PC-9 (cell line): ENCODE measurements at regions not wholly inside any gene's neighbourhood (a gene's known extent, or its start where the extent isn't known, plus 50 kb on each side); places are given as distances from the start of the nearest gene placed in this dataset.

Experiments used
- BruUV-seq: library from RNA; stranded (reverse); fragments of 400-500 nt; replicated peaks from 2 replicates; lab custom pipeline; 2021; lab: Mats Ljungman, UMichigan
- CTCF ChIA-PET: fragments of 300-600 bp; sonication (Branson Sonifier 250); formaldehyde crosslinking; loops from one replicate; lab custom pipeline; 2022; ENCODE audit warnings: antibody characterized with exemption; lab: Charles Lee
- POLR2A ChIA-PET: fragments of 300-600 bp; sonication (Branson Sonifier 250); formaldehyde crosslinking; loops from one replicate; lab custom pipeline; 2022; ENCODE audit warnings: antibody characterized with exemption; ENCODE audit not compliant: unreplicated experiment; lab: Charles Lee
- DNase-seq, 2 experiments: peaks; one replicate each; pipeline versions ENCODE4 v3.0.0 to v3.0.0-alpha.2; 2015 to 2022; ENCODE audit warnings: mixed read lengths in 1 of 2
- H2AFZ ChIP-seq: fragments of 200-600 bp; sonication (generic); 2 replicates; pipeline ENCODE4 v1.8.1; 2017; ENCODE audit warnings: antibody characterized with exemption
- H3F3A ChIP-seq: fragments of 200-600 bp; sonication (generic); 2 replicates; pipeline ENCODE4 v1.8.1; 2017; ENCODE audit warnings: antibody characterized with exemption, mild to moderate bottlenecking, low read depth; ENCODE audit not compliant: insufficient read depth
- H3K27ac ChIP-seq: fragments of 200-600 bp; sonication (generic); 2 replicates; pipeline ENCODE4 v1.6.1; 2016; ENCODE audit warnings: mixed run types
- H3K27me3 ChIP-seq: fragments of 200-600 bp; sonication (generic); 2 replicates; pipeline ENCODE4 v1.6.1; 2016; ENCODE audit warnings: low read depth, mixed run types; ENCODE audit not compliant: insufficient read depth
- H3K36me3 ChIP-seq: fragments of 200-600 bp; sonication (generic); 2 replicates; pipeline ENCODE4 v1.6.1; 2016; ENCODE audit warnings: low read depth, mixed run types
- H3K4me1 ChIP-seq: fragments of 200-600 bp; sonication (generic); replicated peaks from 2 replicates; pipeline ENCODE4 v1.6.1; 2016; ENCODE audit warnings: mixed run types; ENCODE audit not compliant: insufficient read depth
- H3K4me2 ChIP-seq: fragments of 200-600 bp; sonication (generic); 2 replicates; pipeline ENCODE4 v1.6.1; 2017; ENCODE audit warnings: mixed run types
- H3K4me3 ChIP-seq: fragments of 200-600 bp; sonication (generic); 2 replicates; pipeline ENCODE4 v1.6.1; 2016; ENCODE audit warnings: mixed run types
- H3K79me2 ChIP-seq: fragments of 200-600 bp; sonication (generic); 2 replicates; pipeline ENCODE4 v1.6.1; 2017; ENCODE audit warnings: low read depth, mixed run types
- H3K9me2 ChIP-seq: fragments of 200-600 bp; sonication (generic); 2 replicates; pipeline ENCODE4 v1.8.1; 2017; ENCODE audit warnings: mild to moderate bottlenecking; ENCODE audit not compliant: insufficient read depth
- H3K9me3 ChIP-seq: fragments of 200-600 bp; sonication (generic); 2 replicates; pipeline ENCODE4 v1.8.1; 2016; ENCODE audit warnings: low read depth; ENCODE audit not compliant: insufficient read depth
- H4K20me1 ChIP-seq: fragments of 200-600 bp; sonication (generic); 2 replicates; pipeline ENCODE4 v1.8.1; 2017; ENCODE audit not compliant: insufficient read depth
- EZH2 ChIP-seq: fragments of 200-600 bp; sonication (generic); IDR thresholded peaks from 2 replicates; pipeline ENCODE4 v1.8.0; 2017; ENCODE audit warnings: antibody characterized with exemption, low read depth
- intact Hi-C: fragments of 100-400 bp; cut with micrococcal nuclease; formaldehyde crosslinking; loops from one replicate; pipeline ENCODE4 v1.10.0; 2022; ENCODE audit not compliant: unreplicated experiment
- TF ChIP-seq, protein P1 (sequence below): fragments of 200-600 bp; sonication (generic); conservative IDR thresholded peaks from 2 replicates; pipeline ENCODE4 v1.6.1; 2017; ENCODE audit warnings: mixed run types, antibody characterized with exemption, mild to moderate bottlenecking, moderate library complexity

- no peaks in the 10 kb centered on the region for H3K4me1 ChIP-seq
- intact Hi-C loops = no loop called here
- H3K9me2 ChIP-seq = no peaks in the 10 kb centered on the region
- no peak overlapping the region for H3K4me3 ChIP-seq
- H3K9me3 ChIP-seq = no peaks in the 10 kb centered on the region
- no peaks in the 10 kb centered on the region for H3F3A ChIP-seq
- H4K20me1 ChIP-seq = no peaks in the 10 kb centered on the region
- H3K27ac ChIP-seq = no peak overlapping the region
- no peak for TF ChIP-seq EZH2
- TF ChIP-seq, protein P1, sequence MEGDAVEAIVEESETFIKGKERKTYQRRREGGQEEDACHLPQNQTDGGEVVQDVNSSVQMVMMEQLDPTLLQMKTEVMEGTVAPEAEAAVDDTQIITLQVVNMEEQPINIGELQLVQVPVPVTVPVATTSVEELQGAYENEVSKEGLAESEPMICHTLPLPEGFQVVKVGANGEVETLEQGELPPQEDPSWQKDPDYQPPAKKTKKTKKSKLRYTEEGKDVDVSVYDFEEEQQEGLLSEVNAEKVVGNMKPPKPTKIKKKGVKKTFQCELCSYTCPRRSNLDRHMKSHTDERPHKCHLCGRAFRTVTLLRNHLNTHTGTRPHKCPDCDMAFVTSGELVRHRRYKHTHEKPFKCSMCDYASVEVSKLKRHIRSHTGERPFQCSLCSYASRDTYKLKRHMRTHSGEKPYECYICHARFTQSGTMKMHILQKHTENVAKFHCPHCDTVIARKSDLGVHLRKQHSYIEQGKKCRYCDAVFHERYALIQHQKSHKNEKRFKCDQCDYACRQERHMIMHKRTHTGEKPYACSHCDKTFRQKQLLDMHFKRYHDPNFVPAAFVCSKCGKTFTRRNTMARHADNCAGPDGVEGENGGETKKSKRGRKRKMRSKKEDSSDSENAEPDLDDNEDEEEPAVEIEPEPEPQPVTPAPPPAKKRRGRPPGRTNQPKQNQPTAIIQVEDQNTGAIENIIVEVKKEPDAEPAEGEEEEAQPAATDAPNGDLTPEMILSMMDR = no peak
- CTCF ChIA-PET = no interaction called here
- POLR2A ChIA-PET = no interaction called here
- no peak overlapping the region for H2AFZ ChIP-seq
- DNase-seq = no peak
- no peaks in the 10 kb centered on the region for H3K27me3 ChIP-seq
- no TSS peak for BruUV-seq
- H3K79me2 ChIP-seq = no peaks in the 10 kb centered on the region
- no peak overlapping the region for H3K4me2 ChIP-seq
- no peaks in the 10 kb centered on the region for H3K36me3 ChIP-seq
Measured at GRCh38 chr11:95335989-95336388, 105.0 kb upstream of the SESN3 start.

DNA sequence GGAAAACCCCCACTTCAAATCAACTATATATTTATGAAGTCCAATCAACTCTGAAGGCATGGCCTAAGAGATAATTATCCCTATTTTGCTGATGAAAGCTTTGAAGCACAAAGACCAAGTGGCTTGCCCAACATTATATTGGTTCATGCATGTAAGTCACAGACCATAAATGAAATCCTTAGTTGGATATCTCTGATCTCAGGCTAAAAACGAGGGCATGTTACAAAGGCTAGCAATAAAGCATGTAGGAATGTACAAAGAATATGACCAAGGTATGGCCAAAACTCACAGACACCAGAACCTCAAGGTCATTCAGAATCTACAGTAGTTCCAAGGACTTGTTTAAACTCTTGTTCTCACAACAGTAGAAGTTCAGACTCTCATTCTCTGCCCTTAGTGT lies 100.2 kb upstream of the SESN3 start:
- POLR2A ChIA-PET = no interaction called here
- intact Hi-C loops = no loop called here
- TF ChIP-seq EZH2 = no peak
- TF ChIP-seq, protein P1 = no peak

DNA sequence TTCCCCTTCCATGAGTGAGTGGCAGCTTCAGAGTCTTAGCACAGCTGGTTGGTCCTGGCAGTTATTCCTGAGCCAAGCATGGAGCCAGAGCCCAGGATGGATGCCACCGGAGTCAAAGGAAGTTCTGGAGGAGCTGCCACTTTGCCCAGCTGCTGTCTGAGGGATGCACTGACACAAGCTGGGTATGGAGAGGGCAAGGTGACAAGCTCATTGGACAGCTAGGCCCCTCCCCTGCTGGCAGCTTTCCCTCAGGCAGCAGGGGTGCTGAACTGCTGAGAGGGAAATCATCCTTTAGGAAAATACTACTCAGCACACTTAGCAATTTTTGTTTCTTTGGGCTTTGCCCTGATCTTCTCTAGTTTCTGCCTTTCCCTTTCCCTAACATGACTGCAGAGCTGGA lies 99.3 kb upstream of the SESN3 start:
- Histone ChIP-seq H3K27me3 (0 out of 2 replicates have a peak, but pooled peaks cover 9% of the 10 kb centered on the region), H3K79me2 (no peaks in the 10 kb centered on the region), H3K4me1 (no peaks in the 10 kb centered on the region), H3K9me2 (no peaks in the 10 kb centered on the region), H3K27ac (no peak overlapping the region), H3K4me2 (no peak overlapping the region), H3K36me3 (no peaks in the 10 kb centered on the region), H3K4me3 (no peak overlapping the region), H3K9me3 (no peaks in the 10 kb centered on the region), H2AFZ (no peak overlapping the region), H4K20me1 (no peaks in the 10 kb centered on the region), H3F3A (no peaks in the 10 kb centered on the region)
- DNase-seq = no peak
- BruUV-seq = no TSS peak
- ChIA-PET POLR2A (no interaction called here), CTCF (no interaction called here)
- intact Hi-C loops = no loop called here
- TF ChIP-seq EZH2 = no peak

More for the DNA sequence above, 100.2 kb upstream of the SESN3 start:
- Histone ChIP-seq H3K4me1 (no peaks in the 10 kb centered on the region), H3K4me2 (no peak overlapping the region), H3K9me2 (no peaks in the 10 kb centered on the region), H2AFZ (no peak overlapping the region), H3K4me3 (no peak overlapping the region), H3K27ac (no peak overlapping the region), H4K20me1 (no peaks in the 10 kb centered on the region), H3K79me2 (no peaks in the 10 kb centered on the region), H3K27me3 (0 out of 2 replicates have a peak, but pooled peaks cover 9% of the 10 kb centered on the region), H3K36me3 (no peaks in the 10 kb centered on the region), H3F3A (no peaks in the 10 kb centered on the region), H3K9me3 (no peaks in the 10 kb centered on the region)
- CTCF ChIA-PET = no interaction called here
- no TSS peak for BruUV-seq
- DNase-seq = no peak

DNA sequence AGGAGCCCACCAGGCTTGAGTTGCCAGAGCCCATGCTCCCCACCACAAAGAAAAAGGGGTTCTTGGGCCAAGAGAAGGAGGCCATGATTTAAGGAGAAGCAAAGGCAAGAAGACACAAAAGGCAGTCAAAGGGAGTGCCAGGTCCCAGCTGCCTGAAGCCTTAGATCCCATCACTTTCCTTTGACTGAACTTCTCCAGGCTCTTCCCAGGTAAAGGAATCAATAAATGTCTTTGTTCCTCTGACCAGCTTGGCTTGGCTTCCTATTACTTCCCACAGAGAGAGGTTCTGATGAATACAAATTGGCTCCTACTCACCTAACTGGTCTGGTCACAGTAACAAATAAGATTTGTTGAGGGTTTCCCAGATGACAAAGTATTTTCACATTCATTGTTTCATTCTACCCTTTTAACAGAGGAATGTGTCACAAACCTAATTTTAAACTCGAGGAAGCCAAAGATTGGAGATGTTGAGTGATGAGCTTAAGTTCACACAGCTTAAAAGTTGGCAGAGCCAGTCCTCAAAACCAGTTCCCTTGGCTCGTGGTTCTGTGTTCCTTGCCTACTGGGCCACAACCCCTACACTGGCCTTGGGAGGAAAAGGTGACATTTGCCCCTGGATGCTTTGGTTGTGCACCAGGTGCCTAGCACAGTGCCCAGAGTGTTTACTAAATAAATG lies 96.4 kb upstream of the SESN3 start:
- Histone ChIP-seq H2AFZ (no peak overlapping the region), H3F3A (no peaks in the 10 kb centered on the region), H3K4me1 (no peaks in the 10 kb centered on the region), H3K36me3 (no peaks in the 10 kb centered on the region), H3K4me2 (no peak overlapping the region), H3K27me3 (0 out of 2 replicates have a peak, but pooled peaks cover 9% of the 10 kb centered on the region), H3K4me3 (no peak overlapping the region), H4K20me1 (no peaks in the 10 kb centered on the region), H3K27ac (no peak overlapping the region), H3K79me2 (no peaks in the 10 kb centered on the region), H3K9me2 (peaks cover 4% of the 10 kb centered on the region; the same call in 1 of the 2 replicates), H3K9me3 (no peaks in the 10 kb centered on the region)
- ChIA-PET POLR2A (no interaction called here), CTCF (no interaction called here)
- BruUV-seq = no TSS peak
- no peak for TF ChIP-seq EZH2
- intact Hi-C loops = no loop called here
- no peak for DNase-seq
